ENCODE measurements at regions not wholly inside any gene's neighbourhood (a gene's known extent, or its start where the extent isn't known, plus 50 kb on each side); places are given as distances from the start of the nearest gene placed in this dataset.

DNA sequence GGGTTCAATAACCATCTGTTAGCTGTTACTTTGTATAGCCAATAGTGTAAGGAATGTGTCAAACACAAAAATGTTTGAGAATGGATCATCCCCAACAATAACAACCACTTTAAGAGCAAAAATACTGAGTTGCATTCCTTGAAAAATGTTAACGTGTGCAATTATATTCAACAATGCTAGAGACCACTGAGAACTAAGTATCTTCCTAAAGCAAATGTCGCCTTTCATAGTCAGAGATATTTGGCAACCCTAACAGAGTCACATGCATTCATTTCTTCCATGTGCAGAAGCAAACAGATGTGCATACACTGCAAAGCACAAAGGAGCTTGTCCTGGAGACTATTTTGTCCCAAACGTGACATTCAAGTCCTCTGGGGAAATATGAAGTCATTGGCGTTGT lies 448.6 kb downstream of the GJA1 start:
- Histone ChIP-seq H3K27ac (ENCODE audit: low read depth in 2 of 2, low read length in 2 of 2) (no peak overlapping the region), H3K9me3 (ENCODE audit: control insufficient read depth in 2 of 3, insufficient read depth in 1 of 3, low read length in 3 of 3) (no peaks in the 10 kb centered on the region), H3K9ac (ENCODE audit: low read length in 3 of 3) (no peak overlapping the region), H3K4me1 (ENCODE audit: control insufficient read depth in 2 of 3, insufficient read depth in 2 of 3, low read depth in 1 of 3, low read length in 3 of 3) (no peaks in the 10 kb centered on the region), H3K27me3 (ENCODE audit: control insufficient read depth, insufficient read depth, low read length) (no peaks in the 10 kb centered on the region), H3K36me3 (ENCODE audit: control insufficient read depth in 2 of 3, insufficient read depth in 3 of 3, low read length in 3 of 3) (no peaks in the 10 kb centered on the region), H3K4me3 (ENCODE audit: low read length in 3 of 3) (no peak overlapping the region)
- intact Hi-C loops (cut with DNase I), result no loop called here
- FAIRE-seq, result no peak
- no peak for DNase-seq
- no peak for TF ChIP-seq CTCF (IDR thresholded peaks at IDR 0.05; ENCODE audit: borderline replicate concordance, extremely low read depth, insufficient read depth)

GRCh38 chr6:121884620-121885019 lies 449.2 kb downstream of the GJA1 start:
- no peak for DNase-seq
- H3K36me3 ChIP-seq (ENCODE audit: control insufficient read depth in 2 of 3, insufficient read depth in 3 of 3, low read length in 3 of 3), result no peaks in the 10 kb centered on the region
- H3K27me3 ChIP-seq (ENCODE audit: control insufficient read depth, insufficient read depth, low read length), result no peaks in the 10 kb centered on the region
- no peak overlapping the region for H3K27ac ChIP-seq (ENCODE audit: low read depth in 2 of 2, low read length in 2 of 2)
- H3K9me3 ChIP-seq (ENCODE audit: control insufficient read depth in 2 of 3, insufficient read depth in 1 of 3, low read length in 3 of 3), result no peaks in the 10 kb centered on the region
- intact Hi-C loops (cut with DNase I), result no loop called here
- no peak for FAIRE-seq
- no peaks in the 10 kb centered on the region for H3K4me1 ChIP-seq (ENCODE audit: control insufficient read depth in 2 of 3, insufficient read depth in 2 of 3, low read depth in 1 of 3, low read length in 3 of 3)
- H3K4me3 ChIP-seq (ENCODE audit: low read length in 3 of 3), result no peak overlapping the region
- TF ChIP-seq CTCF (IDR thresholded peaks at IDR 0.05; ENCODE audit: borderline replicate concordance, extremely low read depth, insufficient read depth), result no peak
- H3K9ac ChIP-seq (ENCODE audit: low read length in 3 of 3), result no peak overlapping the region

DNA sequence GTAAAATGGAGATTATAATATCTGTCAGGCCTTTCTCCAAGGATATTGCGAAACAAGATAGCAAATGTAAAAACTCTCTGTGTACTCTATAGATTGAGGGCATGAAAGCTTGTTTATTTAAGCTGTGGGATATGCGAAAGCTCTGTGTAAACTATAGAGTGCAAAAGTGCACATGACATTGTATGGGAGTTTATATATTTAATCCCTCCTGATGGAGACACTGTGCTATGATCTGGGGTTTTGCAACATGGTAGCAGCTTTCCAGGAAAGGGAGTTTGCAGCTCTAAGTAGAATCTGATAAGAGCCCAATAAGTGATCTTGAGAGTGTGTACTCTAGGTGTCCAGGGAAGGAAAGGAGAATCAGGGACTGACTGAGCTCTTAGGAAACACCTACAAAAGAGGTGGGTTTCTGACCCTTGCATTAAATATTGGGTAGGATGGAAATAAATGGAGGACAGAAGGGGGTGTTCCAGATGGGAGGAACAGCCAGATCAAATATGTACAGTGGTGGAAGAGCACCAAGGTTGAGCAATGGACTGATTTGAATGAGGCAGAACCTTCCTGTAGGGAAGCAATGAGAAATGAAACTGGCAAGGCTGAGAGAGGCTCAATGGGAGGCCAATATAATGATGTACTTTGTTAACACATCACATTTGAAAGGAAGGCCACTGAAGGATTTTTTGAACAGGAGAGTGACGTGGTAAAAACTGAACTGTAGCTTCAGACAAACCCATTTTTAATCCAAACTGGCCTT lies 450.1 kb downstream of the GJA1 start:
- Histone ChIP-seq H3K4me3 (ENCODE audit: low read length in 3 of 3) (no peak overlapping the region), H3K4me1 (ENCODE audit: control insufficient read depth in 2 of 3, insufficient read depth in 2 of 3, low read depth in 1 of 3, low read length in 3 of 3) (no peaks in the 10 kb centered on the region), H3K27ac (ENCODE audit: low read depth in 2 of 2, low read length in 2 of 2) (no peak overlapping the region), H3K9me3 (ENCODE audit: control insufficient read depth in 2 of 3, insufficient read depth in 1 of 3, low read length in 3 of 3) (no peaks in the 10 kb centered on the region), H3K27me3 (ENCODE audit: control insufficient read depth, insufficient read depth, low read length) (no peaks in the 10 kb centered on the region), H3K9ac (ENCODE audit: low read length in 3 of 3) (no peak overlapping the region), H3K36me3 (ENCODE audit: control insufficient read depth in 2 of 3, insufficient read depth in 3 of 3, low read length in 3 of 3) (no peaks in the 10 kb centered on the region)
- no peak for DNase-seq
- no peak for TF ChIP-seq CTCF (IDR thresholded peaks at IDR 0.05; ENCODE audit: borderline replicate concordance, extremely low read depth, insufficient read depth)
- no peak for FAIRE-seq
- intact Hi-C loops (cut with DNase I), result no loop called here
